ENCODE measurements at regions not wholly inside any gene's neighbourhood (a gene's known extent, or its start where the extent isn't known, plus 50 kb on each side); places are given as distances from the start of the nearest gene placed in this dataset.
A peak's percentile ranks its signal among the peaks of the same experiment; 100 is the strongest.

GRCh38 chr2:193112986-193113385 is 918.3 kb upstream of the TMEFF2 start (continued):
- TF ChIP-seq MAX (IDR thresholded peaks at IDR 0.05; ENCODE audit: low read depth) = no peak
- TF ChIP-seq NRF1 (IDR thresholded peaks at IDR 0.05; ENCODE audit: low read depth, low read length) = no peak
- no peak for TF ChIP-seq TCF12 (IDR thresholded peaks at IDR 0.05)
- no peak for TF ChIP-seq SIN3A (IDR thresholded peaks at IDR 0.05; ENCODE audit: borderline replicate concordance, low read depth, low read length)
- TF ChIP-seq USF1 (IDR thresholded peaks at IDR 0.05; ENCODE audit: borderline replicate concordance, low read depth) = no peak

GRCh38 chr2:193103064-193103463 is 908.3 kb upstream of the TMEFF2 start:
- no peaks in the 10 kb centered on the region for H3F3A ChIP-seq (replicated peaks; ENCODE audit: insufficient read depth)
- no peak overlapping the region for H3K4me3 ChIP-seq (ENCODE audit: low read depth in 2 of 2, low read length in 1 of 2)
- H3K4me2 ChIP-seq = no peak overlapping the region
- CTCF ChIA-PET = no interaction called here
- H3K27me3 ChIP-seq (ENCODE audit: insufficient read depth) = no peaks in the 10 kb centered on the region
- H3K9ac ChIP-seq = no peak overlapping the region
- no peak overlapping the region for H2AFZ ChIP-seq (ENCODE audit: low read depth)
- POLR2A ChIA-PET = no interaction called here
- no peak for DNase-seq
- H3K36me3 ChIP-seq (replicated peaks in 1 of 2; ENCODE audit: control insufficient read depth in 1 of 2, insufficient read depth in 2 of 2, low read length in 1 of 2) = no peaks in the 10 kb centered on the region
- 0 out of 2 replicates have a peak, but pooled peaks cover 4% of the 10 kb centered on the region for H3K9me2 ChIP-seq
- H3K27ac ChIP-seq (ENCODE audit: low read depth in 2 of 2, low read length in 1 of 2) = no peak overlapping the region
- H4K20me1 ChIP-seq (ENCODE audit: insufficient read depth) = no peaks in the 10 kb centered on the region
- no peaks in the 10 kb centered on the region for H3K4me1 ChIP-seq (ENCODE audit: control insufficient read depth in 1 of 2, insufficient read depth in 2 of 2, low read depth in 1 of 2, low read length in 1 of 2)
- TF ChIP-seq NRF1 (IDR thresholded peaks at IDR 0.05; ENCODE audit: low read depth, low read length) (no peak), RXRA (IDR thresholded peaks at IDR 0.05; ENCODE audit: borderline replicate concordance, low read depth) (no peak), ZBTB33 (IDR thresholded peaks at IDR 0.05; ENCODE audit: borderline replicate concordance, low read depth) (no peak), MXI1 (IDR thresholded peaks at IDR 0.05; ENCODE audit: low read depth, low read length) (no peak), CTCF (IDR thresholded peaks at IDR 0.05) (no peak), ELF1 (IDR thresholded peaks at IDR 0.05) (no peak), MAX (IDR thresholded peaks at IDR 0.05; ENCODE audit: low read depth) (no peak), FOSL2 (IDR thresholded peaks at IDR 0.05; ENCODE audit: borderline replicate concordance, low read depth) (peak; percentile 53; the same call in 1 of the 2 replicates), TEAD4 (IDR thresholded peaks at IDR 0.05; ENCODE audit: borderline replicate concordance, insufficient read depth) (no peak), SIN3A (IDR thresholded peaks at IDR 0.05; ENCODE audit: borderline replicate concordance, low read depth, low read length) (no peak), JUND (IDR thresholded peaks at IDR 0.05) (0 out of 2 replicates have a peak, but pooled peaks have one; percentile 29), POLR2AphosphoS5 (IDR thresholded peaks at IDR 0.05; ENCODE audit: low read depth, low read length) (no peak), FOXJ3 (CRISPR knock-in tag; IDR thresholded peaks at IDR 0.05) (no peak)
- no peaks in the 10 kb centered on the region for H3K9me3 ChIP-seq
- WGBS (ENCODE audit: low lambda C conversion rate) = 38% methylated on average over 1 of the region's 1 CpG
- no peaks in the 10 kb centered on the region for H3K79me2 ChIP-seq (ENCODE audit: insufficient read depth)
